Ovary (tissue), 7 donors: ENCODE measurements at regions not wholly inside any gene's neighbourhood (a gene's known extent, or its start where the extent isn't known, plus 50 kb on each side); places are given as distances from the start of the nearest gene placed in this dataset.

Experiments
- DNase-seq, 5 donors: peaks; one replicate each; pipeline ENCODE4 v3.0.0-alpha.2; 2019 to 2020
- H3K27ac ChIP-seq, 2 donors: fragments of 200-600 bp; one replicate each; pipeline versions ENCODE4 v1.5.1 to v1.8.0; 2019 to 2022
- H3K27me3 ChIP-seq: fragments of 200-600 bp; one replicate; pipeline ENCODE4 v1.8.0; 2022
- H3K36me3 ChIP-seq: fragments of 200-600 bp; sonication (generic); one replicate; pipeline ENCODE4 v1.5.1; 2019
- H3K4me1 ChIP-seq: one replicate; pipeline ENCODE4 v1.8.1; 2013; ENCODE audit warnings: mild to moderate bottlenecking, moderate library complexity; ENCODE audit not compliant: insufficient read depth
- H3K4me3 ChIP-seq: fragments of 200-600 bp; sonication (generic); one replicate; pipeline ENCODE4 v1.5.1; 2017
- H3K9me3 ChIP-seq, 2 donors: fragments of 200-600 bp in 1 of 2; sonication (generic) in 1 of 2; one replicate each; pipeline versions ENCODE4 v1.5.1 to v1.8.1; 2013 to 2019; ENCODE audit warnings: mild to moderate bottlenecking in 1 of 2, moderate library complexity in 1 of 2
- CTCF ChIP-seq, 3 donors: fragments of 450-650 bp in 2 of 3; fragments of 200-600 bp in 1 of 3; IDR thresholded peaks; one replicate each; pipeline versions ENCODE4 v1.5.1 to v1.8.0; 2016 to 2022; ENCODE audit warnings: antibody characterized with exemption in 3 of 3, mild to moderate bottlenecking in 1 of 3
- EP300 ChIP-seq: sonication (generic); formaldehyde crosslinking; IDR thresholded peaks from one replicate; pipeline ENCODE4 v1.6.1; 2017; ENCODE audit warnings: antibody characterized with exemption
- POLR2A ChIP-seq: fragments of 450-650 bp; IDR thresholded peaks from one replicate; pipeline ENCODE4 v1.6.1; 2017; ENCODE audit warnings: antibody characterized with exemption, mild to moderate bottlenecking, moderate library complexity
- WGBS, 3 donors: extraction: QIAGEN DNeasy Blood & Tissue Kit in 1 of 3; methylation state at CpG; one replicate each; pipeline versions ENCODE4 v1.1.5 to v1.1.7; 2013 to 2017; 5-methylcytosine and 5-hydroxymethylcytosine counted together
- intact Hi-C, 4 donors: fragments of 100-400 bp; cut with DNase I; formaldehyde crosslinking; loops; one replicate each; pipeline versions ENCODE4 v1.11.0 to v1.15.1; 2022 to 2023
- donor health status: DM: no; HTN: no; CAD: no; lungs with moderate emphysema.
- donor health status: DM: no; HTN: no; CAD: no.
- donor health status: Bipolar disorder and iron deficiency.
- donor health status: DM: no; HTN: no; CAD: no.
- donor health status: DM: yes; HTN: yes; CAD: no.

GRCh38 chr7:3153118-3153517 is 109.5 kb upstream of the CARD11 start:
- no peaks in the 10 kb centered on the region for H3K36me3 ChIP-seq
- H3K27ac ChIP-seq, result peak overlapping the region in 1 of 2 donors; percentile 39
- no peak for DNase-seq
- no peak overlapping the region for H3K4me3 ChIP-seq
- no peaks in the 10 kb centered on the region for H3K27me3 ChIP-seq
- WGBS, 3 donors, result 40 to 71% (median 48%) methylated on average over 6 of the region's 6 CpGs
- H3K9me3 ChIP-seq, result no peaks in the 10 kb centered on the region
- no peak for TF ChIP-seq CTCF (IDR thresholded peaks at IDR 0.05)
- TF ChIP-seq POLR2A, result no peak
- TF ChIP-seq EP300, result no peak
- H3K4me1 ChIP-seq, result no peaks in the 10 kb centered on the region
- intact Hi-C loops, result loop anchor here in 1 of 4 donors (10.0 kb wide), 1 partner anchor 268 kb away; no protein-coding TSS in a partner anchor

GRCh38 chr7:3154317-3154716 is 110.7 kb upstream of the CARD11 start:
- TF ChIP-seq EP300, result no peak
- no peak for TF ChIP-seq POLR2A
- no peak for TF ChIP-seq CTCF (IDR thresholded peaks at IDR 0.05)
- Histone ChIP-seq H3K4me3 (no peak overlapping the region), H3K27me3 (no peaks in the 10 kb centered on the region), H3K27ac (no peak overlapping the region), H3K36me3 (no peaks in the 10 kb centered on the region), H3K4me1 (no peaks in the 10 kb centered on the region), H3K9me3 (no peaks in the 10 kb centered on the region)
- no peak for DNase-seq
- WGBS, 3 donors, result 89 to 93% (median 90%) methylated on average over 5 of the region's 5 CpGs
- intact Hi-C loops, result loop anchor here in 1 of 4 donors (10.0 kb wide), 1 partner anchor 270 kb away; no protein-coding TSS in a partner anchor

GRCh38 chr7:3154881-3155494 is 111.3 kb upstream of the CARD11 start:
- no peak for TF ChIP-seq CTCF (IDR thresholded peaks at IDR 0.05)
- TF ChIP-seq POLR2A, result no peak
- TF ChIP-seq EP300, result no peak
- intact Hi-C loops, result loop anchor here in 1 of 4 donors (10.0 kb wide), 1 partner anchor 270 kb away; no protein-coding TSS in a partner anchor
- Histone ChIP-seq H3K9me3 (no peaks in the 10 kb centered on the region), H3K4me1 (no peaks in the 10 kb centered on the region), H3K27ac (no peak overlapping the region), H3K36me3 (no peaks in the 10 kb centered on the region), H3K4me3 (no peak overlapping the region), H3K27me3 (no peaks in the 10 kb centered on the region)
- WGBS, 3 donors, result 68 to 77% (median 70%) methylated on average over 7 of the region's 7 CpGs
- DNase-seq, result no peak

GRCh38 chr7:3156508-3156907 is 112.8 kb upstream of the CARD11 start:
- Histone ChIP-seq H3K4me3 (no peak overlapping the region), H3K27ac (no peak overlapping the region), H3K9me3 (no peaks in the 10 kb centered on the region), H3K36me3 (no peaks in the 10 kb centered on the region), H3K27me3 (no peaks in the 10 kb centered on the region), H3K4me1 (no peaks in the 10 kb centered on the region)
- no peak for TF ChIP-seq CTCF (IDR thresholded peaks at IDR 0.05)
- TF ChIP-seq POLR2A, result no peak
- TF ChIP-seq EP300, result no peak
- WGBS, 3 donors, result 82 to 91% (median 86%) methylated on average over 9 of the region's 9 CpGs
- intact Hi-C loops, result loop anchor here in 1 of 4 donors (10.0 kb wide), 1 partner anchor 272 kb away; no protein-coding TSS in a partner anchor
- no peak for DNase-seq
